ENCODE measurements at regions not wholly inside any gene's neighbourhood (a gene's known extent, or its start where the extent isn't known, plus 50 kb on each side); places are given as distances from the start of the nearest gene placed in this dataset.

DNA sequence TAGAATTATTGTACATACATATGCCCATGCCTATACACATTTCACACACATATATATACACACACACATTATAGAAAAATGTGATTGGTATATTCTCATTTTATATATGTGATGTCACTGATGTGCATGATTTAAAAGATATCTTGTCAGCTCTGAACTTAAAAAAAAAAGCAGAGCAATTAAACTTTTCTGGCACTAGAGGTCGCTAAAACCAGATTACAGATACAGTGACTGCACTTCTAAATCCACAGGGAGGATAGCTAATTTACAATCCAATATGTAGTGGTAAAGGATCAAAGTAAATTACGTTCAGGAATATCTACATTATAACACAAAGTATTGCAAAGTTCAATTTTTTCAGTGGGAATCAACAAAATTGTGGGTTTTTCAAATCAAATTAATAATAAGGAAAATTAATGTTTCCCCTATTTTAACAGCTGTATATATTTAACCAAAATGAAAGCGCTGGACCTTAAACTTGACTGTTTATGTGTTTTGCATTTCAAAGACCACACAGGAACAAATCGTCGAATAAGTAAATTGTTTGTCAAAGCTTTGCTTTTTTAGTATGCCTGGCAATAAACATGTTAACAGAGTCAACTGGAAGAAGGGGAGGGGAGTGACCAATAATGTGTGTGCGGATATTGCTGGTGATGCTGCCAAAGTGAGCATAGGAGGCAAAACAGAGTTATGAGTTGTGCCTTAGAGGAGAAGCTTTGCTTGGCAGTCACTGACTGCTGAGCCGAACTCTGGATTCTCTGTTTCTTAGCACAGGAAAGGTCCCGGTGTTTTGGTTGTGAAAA lies 1201.4 kb upstream of the C9orf72 start:
- no peaks in the 10 kb centered on the region for H3K36me3 ChIP-seq (ENCODE audit: insufficient read depth, low read length)
- TF ChIP-seq EZH2phosphoT487 (IDR thresholded peaks at IDR 0.05; ENCODE audit: borderline replicate concordance) = no peak
- TF ChIP-seq, protein P1, sequence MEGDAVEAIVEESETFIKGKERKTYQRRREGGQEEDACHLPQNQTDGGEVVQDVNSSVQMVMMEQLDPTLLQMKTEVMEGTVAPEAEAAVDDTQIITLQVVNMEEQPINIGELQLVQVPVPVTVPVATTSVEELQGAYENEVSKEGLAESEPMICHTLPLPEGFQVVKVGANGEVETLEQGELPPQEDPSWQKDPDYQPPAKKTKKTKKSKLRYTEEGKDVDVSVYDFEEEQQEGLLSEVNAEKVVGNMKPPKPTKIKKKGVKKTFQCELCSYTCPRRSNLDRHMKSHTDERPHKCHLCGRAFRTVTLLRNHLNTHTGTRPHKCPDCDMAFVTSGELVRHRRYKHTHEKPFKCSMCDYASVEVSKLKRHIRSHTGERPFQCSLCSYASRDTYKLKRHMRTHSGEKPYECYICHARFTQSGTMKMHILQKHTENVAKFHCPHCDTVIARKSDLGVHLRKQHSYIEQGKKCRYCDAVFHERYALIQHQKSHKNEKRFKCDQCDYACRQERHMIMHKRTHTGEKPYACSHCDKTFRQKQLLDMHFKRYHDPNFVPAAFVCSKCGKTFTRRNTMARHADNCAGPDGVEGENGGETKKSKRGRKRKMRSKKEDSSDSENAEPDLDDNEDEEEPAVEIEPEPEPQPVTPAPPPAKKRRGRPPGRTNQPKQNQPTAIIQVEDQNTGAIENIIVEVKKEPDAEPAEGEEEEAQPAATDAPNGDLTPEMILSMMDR (conservative IDR thresholded peaks at IDR 0.05; ENCODE audit: low read length) = peak; percentile 91
- H2AFZ ChIP-seq (ENCODE audit: low read length) = no peak overlapping the region
- no peaks in the 10 kb centered on the region for H3K9me2 ChIP-seq (replicated peaks; ENCODE audit: low read depth, low read length)
- H3K9ac ChIP-seq (ENCODE audit: low read depth, low read length, poor library complexity, severe bottlenecking) = no peak overlapping the region
- peaks cover 5% of the 10 kb centered on the region for H3K4me1 ChIP-seq (ENCODE audit: insufficient read depth, low read length, poor library complexity, severe bottlenecking)
- H3K27me3 ChIP-seq (ENCODE audit: insufficient read depth, low read length, poor library complexity, severe bottlenecking) = no peaks in the 10 kb centered on the region
- no peaks in the 10 kb centered on the region for H3F3A ChIP-seq (ENCODE audit: low read depth)
- H3K4me3 ChIP-seq (ENCODE audit: low read length, poor library complexity, severe bottlenecking) = no peak overlapping the region
- no peaks in the 10 kb centered on the region for H3K79me2 ChIP-seq (ENCODE audit: insufficient read depth, low read length)
- H3K9me3 ChIP-seq (ENCODE audit: insufficient read depth, low read depth, low read length) = no peaks in the 10 kb centered on the region
- no peaks in the 10 kb centered on the region for H4K20me1 ChIP-seq (ENCODE audit: insufficient read depth, low read length, poor library complexity, severe bottlenecking)
- no peak overlapping the region for H3K4me2 ChIP-seq (ENCODE audit: low read depth, low read length, poor library complexity, severe bottlenecking)

DNA sequence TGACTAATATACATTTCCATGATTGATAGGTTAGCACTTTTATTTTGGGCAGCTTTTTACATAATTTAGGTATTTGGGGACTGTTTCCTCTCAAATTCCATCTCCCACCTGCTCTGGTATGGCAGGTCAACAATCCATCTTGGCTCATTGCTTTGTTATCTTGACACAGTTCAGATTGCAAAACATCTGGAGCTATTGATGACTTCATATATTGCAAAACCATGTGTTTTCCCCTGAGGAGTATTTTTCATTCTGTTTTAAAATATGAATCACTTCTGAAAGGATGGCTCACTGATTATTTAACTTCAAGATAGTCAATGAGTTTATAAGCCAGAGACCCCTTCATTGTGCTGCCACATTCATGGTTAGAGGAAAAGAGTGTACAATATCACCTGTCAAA lies 1206.0 kb upstream of the C9orf72 start:
- Histone ChIP-seq H3K9me3 (ENCODE audit: insufficient read depth, low read depth, low read length) (no peaks in the 10 kb centered on the region), H3K79me2 (ENCODE audit: insufficient read depth, low read length) (no peaks in the 10 kb centered on the region), H3K36me3 (ENCODE audit: insufficient read depth, low read length) (no peaks in the 10 kb centered on the region), H3K4me2 (ENCODE audit: low read depth, low read length, poor library complexity, severe bottlenecking) (no peak overlapping the region), H3K4me3 (ENCODE audit: low read length, poor library complexity, severe bottlenecking) (no peak overlapping the region), H3K9ac (ENCODE audit: low read depth, low read length, poor library complexity, severe bottlenecking) (no peak overlapping the region), H2AFZ (ENCODE audit: low read length) (no peak overlapping the region), H4K20me1 (ENCODE audit: insufficient read depth, low read length, poor library complexity, severe bottlenecking) (no peaks in the 10 kb centered on the region), H3K9me2 (replicated peaks; ENCODE audit: low read depth, low read length) (no peaks in the 10 kb centered on the region), H3K4me1 (ENCODE audit: insufficient read depth, low read length, poor library complexity, severe bottlenecking) (no peaks in the 10 kb centered on the region), H3K27me3 (ENCODE audit: insufficient read depth, low read length, poor library complexity, severe bottlenecking) (no peaks in the 10 kb centered on the region), H3F3A (ENCODE audit: low read depth) (no peaks in the 10 kb centered on the region)
- no peak for TF ChIP-seq EZH2phosphoT487 (IDR thresholded peaks at IDR 0.05; ENCODE audit: borderline replicate concordance)
- TF ChIP-seq, protein P1 (conservative IDR thresholded peaks at IDR 0.05; ENCODE audit: low read length) = no peak

DNA sequence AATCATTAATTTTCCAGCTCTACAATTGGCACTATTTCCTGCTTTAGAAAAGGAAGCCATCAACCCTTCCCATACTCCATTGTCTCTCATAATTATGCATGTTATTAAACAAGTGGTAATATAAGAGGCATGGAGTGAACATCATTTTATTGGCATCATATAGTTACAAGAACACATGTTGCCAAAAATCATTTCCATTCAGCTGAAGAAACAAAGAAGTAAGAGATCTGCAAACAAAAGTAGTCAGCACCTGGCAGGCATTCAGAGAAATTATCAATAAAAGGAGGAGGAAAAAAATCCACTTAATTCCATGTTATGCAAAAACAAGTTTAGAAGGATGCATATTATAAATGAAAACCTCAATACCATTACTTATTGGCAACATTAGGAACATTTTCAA lies 1208.2 kb upstream of the C9orf72 start:
- H4K20me1 ChIP-seq (ENCODE audit: insufficient read depth, low read length, poor library complexity, severe bottlenecking) = no peaks in the 10 kb centered on the region
- TF ChIP-seq EZH2phosphoT487 (IDR thresholded peaks at IDR 0.05; ENCODE audit: borderline replicate concordance) = no peak
- TF ChIP-seq, protein P1 (conservative IDR thresholded peaks at IDR 0.05; ENCODE audit: low read length) = no peak

More for the DNA sequence above, 1208.2 kb upstream of the C9orf72 start:
- Histone ChIP-seq H3F3A (ENCODE audit: low read depth) (no peaks in the 10 kb centered on the region), H3K9me2 (replicated peaks; ENCODE audit: low read depth, low read length) (no peaks in the 10 kb centered on the region), H3K4me2 (ENCODE audit: low read depth, low read length, poor library complexity, severe bottlenecking) (no peak overlapping the region), H3K79me2 (ENCODE audit: insufficient read depth, low read length) (no peaks in the 10 kb centered on the region), H3K4me1 (ENCODE audit: insufficient read depth, low read length, poor library complexity, severe bottlenecking) (no peaks in the 10 kb centered on the region), H3K4me3 (ENCODE audit: low read length, poor library complexity, severe bottlenecking) (no peak overlapping the region), H3K27me3 (ENCODE audit: insufficient read depth, low read length, poor library complexity, severe bottlenecking) (no peaks in the 10 kb centered on the region), H3K9ac (ENCODE audit: low read depth, low read length, poor library complexity, severe bottlenecking) (no peak overlapping the region), H3K9me3 (ENCODE audit: insufficient read depth, low read depth, low read length) (no peaks in the 10 kb centered on the region), H3K36me3 (ENCODE audit: insufficient read depth, low read length) (no peaks in the 10 kb centered on the region), H2AFZ (ENCODE audit: low read length) (no peak overlapping the region)

Measured in Loucy (cell line).